H9 (cell line): ENCODE measurements at regions not wholly inside any gene's neighbourhood (a gene's known extent, or its start where the extent isn't known, plus 50 kb on each side); places are given as distances from the start of the nearest gene placed in this dataset.

ENCODE experiments used
- DNase-seq: peaks from one replicate; pipeline ENCODE4 v3.0.0-alpha.2; 2017
- H2AFZ ChIP-seq: one replicate; pipeline ENCODE4 v1.6.1; 2013; ENCODE audit warnings: mild to moderate bottlenecking, low read length, control low read depth, moderate library complexity
- H2AK5ac ChIP-seq: 2 replicates; pipeline ENCODE4 v1.6.1; 2013; ENCODE audit warnings: low read length, control low read depth, mixed read lengths; ENCODE audit not compliant: insufficient read length
- H2BK120ac ChIP-seq: one replicate; pipeline ENCODE4 v1.6.1; 2013; ENCODE audit warnings: low read depth, mild to moderate bottlenecking, low read length, control low read depth, inconsistent platforms; ENCODE audit not compliant: poor library complexity, severe bottlenecking
- H2BK12ac ChIP-seq: 2 replicates; pipeline ENCODE4 v1.6.1; 2013; ENCODE audit warnings: low read length, control low read depth, mixed read lengths, low read depth; ENCODE audit not compliant: insufficient read length
- H2BK15ac ChIP-seq: 2 replicates; pipeline ENCODE4 v1.6.1; 2013; ENCODE audit warnings: low read depth, low read length, control low read depth
- H2BK20ac ChIP-seq: one replicate; pipeline ENCODE4 v1.6.1; 2013; ENCODE audit warnings: low read depth, mild to moderate bottlenecking, low read length, control low read depth, inconsistent platforms; ENCODE audit not compliant: poor library complexity, severe bottlenecking
- H2BK5ac ChIP-seq: 2 replicates; pipeline ENCODE4 v1.6.1; 2013; ENCODE audit warnings: low read length, control low read depth, mixed read lengths; ENCODE audit not compliant: insufficient read length
- H3K14ac ChIP-seq: 2 replicates; pipeline ENCODE4 v1.6.1; 2013; ENCODE audit warnings: low read length, control low read depth; ENCODE audit not compliant: insufficient read depth
- H3K18ac ChIP-seq: 2 replicates; pipeline ENCODE4 v1.6.1; 2013; ENCODE audit warnings: low read depth, mild to moderate bottlenecking, mixed read lengths, low read length, control low read depth; ENCODE audit not compliant: insufficient read length
- H3K23ac ChIP-seq: 2 replicates; pipeline ENCODE4 v1.6.1; 2013; ENCODE audit warnings: low read length, control low read depth, mixed read lengths, low read depth; ENCODE audit not compliant: insufficient read length
- H3K23me2 ChIP-seq: 2 replicates; pipeline ENCODE4 v1.6.1; 2013; ENCODE audit warnings: low read depth, mild to moderate bottlenecking, mixed read lengths, low read length, control low read depth; ENCODE audit not compliant: insufficient read length, poor library complexity, severe bottlenecking
- H3K27ac ChIP-seq: 2 replicates; pipeline ENCODE4 v1.5.1; 2013; ENCODE audit warnings: low read length, control low read depth, mixed read lengths, low read depth; ENCODE audit not compliant: insufficient read length
- H3K27me3 ChIP-seq: 2 replicates; pipeline ENCODE4 v1.6.1; 2013; ENCODE audit warnings: low read length, control low read depth, inconsistent platforms; ENCODE audit not compliant: insufficient read depth
- H3K4ac ChIP-seq: 2 replicates; pipeline ENCODE4 v1.6.1; 2013; ENCODE audit warnings: low read depth, mild to moderate bottlenecking, control low read depth, inconsistent platforms, low read length, moderate library complexity
- H3K4me1 ChIP-seq: 2 replicates; pipeline ENCODE4 v1.6.1; 2013; ENCODE audit warnings: low read length, control low read depth, inconsistent platforms; ENCODE audit not compliant: insufficient read depth
- H3K4me2 ChIP-seq: 2 replicates; pipeline ENCODE4 v1.6.1; 2013; ENCODE audit warnings: low read length, control low read depth, mixed read lengths; ENCODE audit not compliant: insufficient read length, insufficient read depth
- H3K56ac ChIP-seq: 2 replicates; pipeline ENCODE4 v1.6.1; 2013; ENCODE audit warnings: low read depth, mild to moderate bottlenecking, mixed read lengths, low read length, control low read depth; ENCODE audit not compliant: insufficient read length
- H3K79me1 ChIP-seq: 2 replicates; pipeline ENCODE4 v1.6.1; 2013; ENCODE audit warnings: low read depth, mild to moderate bottlenecking, moderate library complexity, low read length, control low read depth, inconsistent platforms; ENCODE audit not compliant: insufficient read depth, poor library complexity, severe bottlenecking
- H3K79me2 ChIP-seq: 2 replicates; pipeline ENCODE4 v1.6.1; 2013; ENCODE audit warnings: low read length, control low read depth, inconsistent platforms; ENCODE audit not compliant: insufficient read depth
- H3K9ac ChIP-seq: 2 replicates; pipeline ENCODE4 v1.6.1; 2013; ENCODE audit warnings: low read length, control low read depth, mixed read lengths; ENCODE audit not compliant: insufficient read length; ENCODE audit errors: extremely low read depth
- H3K9me3 ChIP-seq: one replicate; pipeline ENCODE4 v1.6.1; 2013; ENCODE audit warnings: low read depth, low read length, inconsistent platforms; ENCODE audit not compliant: control insufficient read depth
- H3T11ph ChIP-seq: one replicate; pipeline ENCODE4 v1.6.1; 2013; ENCODE audit warnings: mild to moderate bottlenecking, low read length, control low read depth, inconsistent platforms
- H4K20me1 ChIP-seq: one replicate; pipeline ENCODE4 v1.6.1; 2013; ENCODE audit not compliant: control insufficient read depth, insufficient read length, insufficient read depth
- H4K5ac ChIP-seq: 2 replicates; pipeline ENCODE4 v1.6.1; 2013; ENCODE audit warnings: low read depth, mild to moderate bottlenecking, mixed read lengths, low read length, control low read depth; ENCODE audit not compliant: insufficient read length
- H4K8ac ChIP-seq: replicated peaks from 2 replicates; pipeline ENCODE4 v1.6.1; 2013; ENCODE audit warnings: low read length, control low read depth, mixed read lengths, low read depth; ENCODE audit not compliant: insufficient read length
- H4K91ac ChIP-seq: 2 replicates; pipeline ENCODE4 v1.6.1; 2013; ENCODE audit warnings: low read depth, mild to moderate bottlenecking, moderate library complexity, mixed read lengths, low read length, control low read depth; ENCODE audit not compliant: insufficient read length
- H3K27ac Mint-ChIP-seq, 3 experiments: 2 replicates in 2 of 3; 3 replicates in 1 of 3; pipeline ENCODE4 v1.8.0; 2020 to 2021; ENCODE audit warnings: mixed read lengths in 3 of 3, mild to moderate bottlenecking in 1 of 3, moderate library complexity in 1 of 3
- H3K27me3 Mint-ChIP-seq: 2 replicates; pipeline ENCODE4 v1.8.0; 2021; ENCODE audit warnings: low read depth, mild to moderate bottlenecking, moderate library complexity, mixed read lengths
- H3K36me3 Mint-ChIP-seq, 3 experiments: 2 replicates in 2 of 3; 3 replicates in 1 of 3; pipeline ENCODE4 v1.8.0; 2020 to 2021; ENCODE audit warnings: low read depth in 3 of 3, mixed read lengths in 3 of 3; ENCODE audit not compliant: insufficient read depth in 1 of 3
- H3K4me1 Mint-ChIP-seq, 2 experiments: 2 replicates each; pipeline ENCODE4 v1.8.0; 2020; ENCODE audit warnings: mixed read lengths in 2 of 2
- H3K4me3 Mint-ChIP-seq, 2 experiments: 2 replicates in 1 of 2; 3 replicates in 1 of 2; pipeline ENCODE4 v1.8.0; 2020 to 2021; ENCODE audit warnings: mild to moderate bottlenecking in 2 of 2, mixed read lengths in 2 of 2, moderate library complexity in 1 of 2
- H3K9me3 Mint-ChIP-seq, 2 experiments: 2 replicates in 1 of 2; 3 replicates in 1 of 2; pipeline ENCODE4 v1.8.0; 2020; ENCODE audit warnings: mild to moderate bottlenecking in 2 of 2, mixed read lengths in 2 of 2, moderate library complexity in 1 of 2
- CTCF ChIP-seq: fragments of 200-600 bp; sonication (generic); conservative IDR thresholded peaks from 3 replicates; pipeline ENCODE4 v1.8.0; 2021; ENCODE audit warnings: antibody characterized with exemption, mild to moderate bottlenecking
- WGBS: extraction: QIAGEN DNeasy Blood & Tissue Kit; methylation state at CpG from one replicate; pipeline ENCODE4 v1.1.7; 2013; ENCODE audit warnings: missing lambda C conversion rate, low lambda C conversion rate, mixed read lengths; ENCODE audit not compliant: insufficient read length; ENCODE audit errors: extremely low coverage; 5-methylcytosine and 5-hydroxymethylcytosine counted together

GRCh38 chr17:54744750-54745149, 155.9 kb upstream of the TOM1L1 start:
- no peak for TF ChIP-seq CTCF
- Histone ChIP-seq H3K4me1 (no peaks in the 10 kb centered on the region), H2BK20ac (no peak overlapping the region), H4K91ac (no peak overlapping the region), H3K9me3 (no peaks in the 10 kb centered on the region), H4K20me1 (no peaks in the 10 kb centered on the region), H2BK12ac (no peak overlapping the region), H3K79me2 (no peaks in the 10 kb centered on the region), H3K4me2 (no peak overlapping the region), H2AK5ac (no peak overlapping the region), H2BK15ac (no peak overlapping the region), H3T11ph (no peak overlapping the region), H3K79me1 (no peaks in the 10 kb centered on the region), H3K9ac (no peak overlapping the region), H3K23ac (no peak overlapping the region), H3K18ac (no peak overlapping the region), H4K8ac (no peak overlapping the region), H3K4ac (no peak overlapping the region), H2BK5ac (no peak overlapping the region), H4K5ac (no peak overlapping the region), H2AFZ (no peak overlapping the region), H3K14ac (no peak overlapping the region), H3K23me2 (no peaks in the 10 kb centered on the region), H3K56ac (no peak overlapping the region), H2BK120ac (no peak overlapping the region), H3K27me3 (no peaks in the 10 kb centered on the region), H3K27ac (no peak overlapping the region)
- Mint-ChIP-seq H3K9me3 (peaks cover 39 to 41% of the 10 kb centered on the region in 2 experiments), H3K4me3 (no peak overlapping the region), H3K27me3 (no peaks in the 10 kb centered on the region; the same call in none of the 2 replicates), H3K36me3 (peaks cover 18 to 44% (median 20%) of the 10 kb centered on the region in 3 experiments), H3K4me1 (peaks cover 9 to 12% of the 10 kb centered on the region in 2 experiments), H3K27ac (no peak overlapping the region)
- DNase-seq = no peak
- no CpG with 5 or more reads among the region's 1 CpG for WGBS
